ENCODE measurements at regions not wholly inside any gene's neighbourhood (a gene's known extent, or its start where the extent isn't known, plus 50 kb on each side); places are given as distances from the start of the nearest gene placed in this dataset.

DNA sequence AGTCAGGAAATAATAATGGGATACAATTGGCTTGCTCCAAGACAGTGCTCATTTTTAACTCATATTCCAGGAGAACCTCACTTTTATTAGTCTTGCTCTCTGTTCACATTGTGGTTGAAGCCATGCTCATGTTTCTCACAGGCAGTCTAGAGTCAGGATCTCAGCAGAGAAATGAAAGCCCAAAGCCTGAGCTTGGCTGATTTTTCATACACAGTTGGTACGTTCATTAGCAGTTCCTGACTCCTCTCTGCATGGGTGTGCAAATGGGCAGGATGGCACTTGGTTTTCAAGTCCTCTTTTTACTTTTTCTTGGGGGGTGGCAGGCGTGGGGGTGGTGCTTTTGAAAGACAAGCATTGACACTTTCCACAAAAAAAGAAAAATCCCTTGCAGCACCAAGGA lies 56.0 kb upstream of the KLF7 start:
- H3K27me3 ChIP-seq (replicated peaks in 1 of 2; ENCODE audit: control insufficient read depth in 2 of 2, insufficient read depth in 2 of 2, low read length in 1 of 2) = no peaks in the 10 kb centered on the region
- TF ChIP-seq CHD1 (IDR thresholded peaks at IDR 0.05; ENCODE audit: low read depth, low read length) (no peak), RFX5 (IDR thresholded peaks at IDR 0.05; ENCODE audit: low read depth, low read length) (no peak), MXI1 (IDR thresholded peaks at IDR 0.05; ENCODE audit: low read depth, low read length) (no peak), NR2C2 (IDR thresholded peaks at IDR 0.05; ENCODE audit: borderline replicate concordance, control insufficient read depth, insufficient read length, low read depth) (no peak), RELB (IDR thresholded peaks at IDR 0.05; ENCODE audit: low read depth) (no peak), SUPT20H (IDR thresholded peaks at IDR 0.05; ENCODE audit: borderline replicate concordance, control insufficient read depth, low read depth, low read length) (no peak), CREB1 (IDR thresholded peaks at IDR 0.05; ENCODE audit: low read depth) (no peak), ZBTB40 (IDR thresholded peaks at IDR 0.05; ENCODE audit: borderline replicate concordance) (no peak)
- TF ChIP-seq, protein P1, sequence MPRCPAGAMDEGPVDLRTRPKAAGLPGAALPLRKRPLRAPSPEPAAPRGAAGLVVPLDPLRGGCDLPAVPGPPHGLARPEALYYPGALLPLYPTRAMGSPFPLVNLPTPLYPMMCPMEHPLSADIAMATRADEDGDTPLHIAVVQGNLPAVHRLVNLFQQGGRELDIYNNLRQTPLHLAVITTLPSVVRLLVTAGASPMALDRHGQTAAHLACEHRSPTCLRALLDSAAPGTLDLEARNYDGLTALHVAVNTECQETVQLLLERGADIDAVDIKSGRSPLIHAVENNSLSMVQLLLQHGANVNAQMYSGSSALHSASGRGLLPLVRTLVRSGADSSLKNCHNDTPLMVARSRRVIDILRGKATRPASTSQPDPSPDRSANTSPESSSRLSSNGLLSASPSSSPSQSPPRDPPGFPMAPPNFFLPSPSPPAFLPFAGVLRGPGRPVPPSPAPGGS (IDR thresholded peaks at IDR 0.05; ENCODE audit: borderline replicate concordance, insufficient read depth, low read depth, low read length, poor library complexity, severe bottlenecking) = no peak
- WGBS (ENCODE audit: insufficient coverage, insufficient replicate concordance, low lambda C conversion rate, missing lambda C conversion rate) = 0% methylated on average over 2 of the region's 2 CpGs
- no peak overlapping the region for H3K4me2 ChIP-seq (ENCODE audit: control insufficient read depth, insufficient read depth)
- DNase-seq (ENCODE audit: low read depth, low spot score) = no peak
- CTCF ChIA-PET = interaction anchor here (0.9 to 1.3 kb wide), 3 partner anchors 8 to 79 kb away, joined by 3 read pairs; no protein-coding TSS in a partner anchor
- H3K4me1 ChIP-seq (ENCODE audit: control insufficient read depth, insufficient read depth, low read length) = peaks cover 17% of the 10 kb centered on the region
- no peak overlapping the region for H3K4me3 ChIP-seq
- no peaks in the 10 kb centered on the region for H3K9me3 ChIP-seq (replicated peaks; ENCODE audit: control insufficient read depth, insufficient read depth, low read length)
- SMC1A ChIA-PET (ENCODE audit: uncharacterized antibody, unreplicated experiment) = interaction anchor here (0.6 to 2.8 kb wide), 12 partner anchors 12 to 354 kb away, joined by 3 to 8 read pairs (median 4); no protein-coding TSS in a partner anchor
- no peak for ATAC-seq
- no peak overlapping the region for H3K27ac ChIP-seq (ENCODE audit: control insufficient read depth, insufficient read depth)
- H2AFZ ChIP-seq (ENCODE audit: control insufficient read depth, low read depth, low read length) = no peak overlapping the region
- H3K36me3 ChIP-seq (ENCODE audit: control insufficient read depth in 2 of 2, insufficient read depth in 2 of 2, low read length in 1 of 2) = no peaks in the 10 kb centered on the region
- in situ Hi-C loops (cut with MboI) = no loop called here
- BruUV-seq (replicated peaks) = no TSS peak
- intact Hi-C loops (cut with micrococcal nuclease; ENCODE audit: unreplicated experiment) = no loop called here
- no peak overlapping the region for H3K9ac ChIP-seq (ENCODE audit: control insufficient read depth, insufficient read depth, low read length)
- RAD21 ChIA-PET (ENCODE audit: unreplicated experiment) = interaction anchor here (1.9 to 2.2 kb wide), 2 partner anchors 56 to 116 kb away, joined by 4 to 5 read pairs; partner anchors contain the start of gene KLF7
- H3K79me2 ChIP-seq (ENCODE audit: control insufficient read depth, insufficient read depth, low read length) = no peaks in the 10 kb centered on the region
- FAIRE-seq = no peak
- POLR2A ChIA-PET = no interaction called here
- no peaks in the 10 kb centered on the region for H4K20me1 ChIP-seq (ENCODE audit: control insufficient read depth, insufficient read depth)

All from GM12878 (cell line).